ENCODE measurements at regions not wholly inside any gene's neighbourhood (a gene's known extent, or its start where the extent isn't known, plus 50 kb on each side); places are given as distances from the start of the nearest gene placed in this dataset.

DNA sequence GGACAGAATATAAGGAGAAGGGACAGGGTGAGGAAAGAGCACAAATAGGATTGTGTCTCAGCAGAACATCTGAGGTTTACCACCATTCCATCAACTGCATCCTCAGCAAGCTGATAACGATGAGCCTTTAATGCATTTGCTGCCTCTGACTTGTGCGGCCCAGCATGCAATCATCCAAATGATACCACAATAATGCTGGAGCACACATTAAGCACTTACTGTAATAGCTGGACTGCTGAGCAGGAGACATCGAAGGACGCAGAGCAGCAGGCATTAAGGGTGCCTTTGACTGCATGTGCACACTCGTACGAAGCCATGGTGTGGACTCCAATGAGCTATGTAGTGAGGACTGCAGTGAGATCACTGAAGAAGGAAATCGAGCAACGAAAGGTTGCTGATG is 469.4 kb downstream of the FOXO1 start:
- TF ChIP-seq YY1 (IDR thresholded peaks at IDR 0.05; ENCODE audit: insufficient read depth, insufficient read length) (no peak), SUZ12 (IDR thresholded peaks at IDR 0.05; ENCODE audit: extremely low read depth, insufficient read depth, insufficient read length) (no peak)
